HL-60 (cell line): ENCODE measurements at regions not wholly inside any gene's neighbourhood (a gene's known extent, or its start where the extent isn't known, plus 50 kb on each side); places are given as distances from the start of the nearest gene placed in this dataset.

ENCODE experiments used
- CTCF ChIP-seq: IDR thresholded peaks from one replicate; pipeline ENCODE4 v1.5.1; 2011; ENCODE audit warnings: low read length, control low read depth, inconsistent platforms; ENCODE audit not compliant: insufficient read depth
- GABPA ChIP-seq: IDR thresholded peaks from 2 replicates; pipeline ENCODE4 v1.6.1; 2012; ENCODE audit warnings: low read depth
- POLR2AphosphoS5 ChIP-seq: IDR thresholded peaks from 2 replicates; pipeline ENCODE4 v1.6.1; 2012; ENCODE audit warnings: low read depth
- REST ChIP-seq: IDR thresholded peaks from 2 replicates; pipeline ENCODE4 v1.6.1; 2012; ENCODE audit warnings: low read depth; ENCODE audit not compliant: insufficient replicate concordance
- SPI1 ChIP-seq: IDR thresholded peaks from 2 replicates; pipeline ENCODE4 v1.6.1; 2012; ENCODE audit warnings: low read depth, mild to moderate bottlenecking, borderline replicate concordance

- TF ChIP-seq CTCF (no peak), POLR2AphosphoS5 (no peak), SPI1 (no peak), REST (no peak), GABPA (no peak)
Measured at GRCh38 chr10:44492678-44493077, 107.8 kb upstream of the CXCL12 start.
